GM12892 (cell line): ENCODE measurements at regions not wholly inside any gene's neighbourhood (a gene's known extent, or its start where the extent isn't known, plus 50 kb on each side); places are given as distances from the start of the nearest gene placed in this dataset.

Experiments used
- POLR2A ChIP-seq: IDR thresholded peaks from 2 replicates; pipeline ENCODE4 v1.6.1; 2011; ENCODE audit warnings: low read depth, low read length, control low read depth
- POLR2AphosphoS5 ChIP-seq: IDR thresholded peaks from 2 replicates; pipeline ENCODE4 v1.6.1; 2011; ENCODE audit warnings: low read depth, low read length, control low read depth

DNA sequence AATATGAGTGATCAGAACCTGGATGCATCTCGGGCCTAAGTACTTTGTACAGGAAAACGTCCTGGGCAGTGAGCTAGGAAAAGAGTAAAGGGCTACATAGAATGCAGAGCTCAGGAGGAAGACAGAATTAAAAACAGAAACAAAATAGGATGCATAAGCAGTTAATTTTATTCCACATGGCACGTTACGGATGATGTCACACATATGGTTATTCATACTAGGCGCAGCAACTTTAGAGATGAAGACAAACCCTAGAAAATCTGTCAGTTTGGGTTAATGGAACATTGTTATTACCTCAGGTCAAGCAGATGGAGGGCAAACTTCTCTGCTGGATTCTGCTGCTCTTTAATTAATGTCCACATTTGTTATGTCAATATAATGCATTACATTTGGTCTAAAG, 445.4 kb downstream of the ANXA1 start:
- TF ChIP-seq POLR2AphosphoS5 (no peak), POLR2A (no peak)
